ENCODE measurements at regions not wholly inside any gene's neighbourhood (a gene's known extent, or its start where the extent isn't known, plus 50 kb on each side); places are given as distances from the start of the nearest gene placed in this dataset.

DNA sequence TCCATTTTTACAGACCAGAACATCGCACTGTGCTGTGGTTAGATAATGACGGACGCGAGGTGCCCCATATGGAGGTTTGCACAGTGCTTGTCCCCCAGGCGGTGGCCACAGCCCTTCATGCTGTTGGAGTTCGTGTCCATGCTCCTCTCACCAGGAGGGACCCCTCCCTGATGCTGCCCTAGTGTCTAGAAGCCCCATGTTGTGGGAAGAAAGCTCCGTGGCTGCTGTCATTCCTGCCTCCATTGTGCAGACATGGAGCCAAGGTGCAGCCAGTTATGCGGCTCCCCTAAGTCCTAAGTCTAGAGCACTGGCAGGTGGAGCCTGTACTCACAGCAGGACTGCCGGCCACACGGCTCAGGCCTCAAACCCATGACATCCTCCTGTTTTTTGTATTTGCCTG is 464.9 kb downstream of the EIPR1 start:
- Histone ChIP-seq H2AK5ac (ENCODE audit: low read length, severe bottlenecking) (no peak overlapping the region), H4K91ac (ENCODE audit: low read length) (no peak overlapping the region), H3K9ac (ENCODE audit: low read length) (no peak overlapping the region), H2BK15ac (ENCODE audit: low read depth, poor library complexity, severe bottlenecking) (no peak overlapping the region), H3K36me3 (ENCODE audit: control insufficient read depth in 1 of 2, insufficient read depth in 2 of 2, low read depth in 1 of 2, low read length in 2 of 2) (no peaks in the 10 kb centered on the region), H3K23ac (ENCODE audit: low read length in 2 of 2) (no peak overlapping the region), H2BK12ac (ENCODE audit: low read length in 2 of 2) (no peak overlapping the region), H2BK120ac (ENCODE audit: low read depth, low read length) (no peak overlapping the region), H3K79me1 (replicated peaks; ENCODE audit: low read length, poor library complexity, severe bottlenecking) (no peaks in the 10 kb centered on the region), H3K27me3 (ENCODE audit: control insufficient read depth in 1 of 2, insufficient read depth in 1 of 2, low read length in 2 of 2) (no peaks in the 10 kb centered on the region), H3K9me3 (ENCODE audit: control insufficient read depth, low read length) (peaks cover 18% of the 10 kb centered on the region), H3K27ac (ENCODE audit: low read length, poor library complexity, severe bottlenecking) (no peak overlapping the region), H3K14ac (ENCODE audit: low read length in 2 of 2) (no peak overlapping the region), H3K4me2 (ENCODE audit: low read length, poor library complexity, severe bottlenecking) (no peak overlapping the region), H4K8ac (ENCODE audit: low read length) (no peak overlapping the region), H3K4me1 (ENCODE audit: control insufficient read depth, insufficient read depth, low read depth, low read length) (no peaks in the 10 kb centered on the region), H2AFZ (ENCODE audit: low read depth, low read length) (no peak overlapping the region), H3K18ac (ENCODE audit: low read depth in 1 of 2, low read length in 2 of 2) (no peak overlapping the region), H3K4ac (ENCODE audit: low read depth in 1 of 2, low read length in 2 of 2) (no peak overlapping the region), H2BK5ac (ENCODE audit: low read depth, low read length, poor library complexity, severe bottlenecking) (no peak overlapping the region), H3K4me3 (ENCODE audit: insufficient read depth in 1 of 2, low read depth in 1 of 2, low read length in 2 of 2) (no peak overlapping the region)
- DNase-seq, result no peak
- 74% methylated on average over 10 of the region's 10 CpGs for WGBS

DNA sequence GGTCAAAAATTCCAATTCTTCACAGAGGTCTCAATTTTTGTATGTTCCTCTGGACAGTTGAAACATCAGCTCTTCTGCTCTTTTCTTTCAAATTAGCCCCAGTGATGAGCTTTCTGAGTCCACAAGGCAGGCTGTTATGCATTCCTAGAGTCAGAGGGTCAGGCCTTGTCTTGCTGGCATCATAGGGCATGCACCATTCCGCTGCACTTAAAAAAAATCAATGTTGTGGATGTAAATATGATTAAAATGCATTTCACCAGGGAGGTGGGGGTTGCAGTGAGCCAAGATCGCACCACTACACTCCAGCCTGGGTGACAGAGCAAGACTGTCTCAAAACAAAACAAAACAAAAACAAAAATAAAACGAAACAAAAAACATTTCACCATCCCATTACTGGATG is 465.3 kb downstream of the EIPR1 start:
- H2AFZ ChIP-seq (ENCODE audit: low read depth, low read length), result no peak overlapping the region
- 69% methylated on average over 2 of the region's 3 CpGs for WGBS

DNA sequence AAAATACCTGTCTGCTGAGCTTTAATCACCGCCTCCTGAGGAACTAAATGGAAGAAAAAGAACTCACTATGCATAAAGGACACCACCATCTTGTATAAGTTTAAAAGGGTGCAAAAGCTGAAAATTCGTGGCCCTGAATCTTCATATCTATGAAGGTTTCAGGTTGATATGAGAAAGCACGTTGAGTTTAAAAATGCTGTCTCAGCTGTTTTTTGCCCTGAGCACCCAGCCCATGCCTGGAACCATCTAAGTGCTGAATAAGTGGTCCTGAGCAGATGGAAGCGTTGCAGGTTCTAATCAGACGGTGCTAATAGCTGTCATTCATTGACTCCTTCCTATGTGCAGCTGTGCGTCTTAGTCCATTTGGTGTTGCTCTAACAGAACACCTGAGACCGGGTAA is 467.4 kb downstream of the EIPR1 start:
- H3K9ac ChIP-seq (ENCODE audit: low read length), result no peak overlapping the region
- no peak overlapping the region for H3K4ac ChIP-seq (ENCODE audit: low read depth in 1 of 2, low read length in 2 of 2)
- H3K9me3 ChIP-seq (ENCODE audit: control insufficient read depth, low read length), result peaks cover 4% of the 10 kb centered on the region
- DNase-seq, result no peak
- H4K91ac ChIP-seq (ENCODE audit: low read length), result no peak overlapping the region
- no peak overlapping the region for H3K14ac ChIP-seq (ENCODE audit: low read length in 2 of 2)
- H2BK12ac ChIP-seq (ENCODE audit: low read length in 2 of 2), result no peak overlapping the region
- H3K23ac ChIP-seq (ENCODE audit: low read length in 2 of 2), result no peak overlapping the region
- 84% methylated on average over 6 of the region's 7 CpGs for WGBS
- no peak overlapping the region for H2AFZ ChIP-seq (ENCODE audit: low read depth, low read length)
- no peak overlapping the region for H2BK5ac ChIP-seq (ENCODE audit: low read depth, low read length, poor library complexity, severe bottlenecking)
- H3K79me1 ChIP-seq (replicated peaks; ENCODE audit: low read length, poor library complexity, severe bottlenecking), result no peaks in the 10 kb centered on the region
- H3K27me3 ChIP-seq (ENCODE audit: control insufficient read depth in 1 of 2, insufficient read depth in 1 of 2, low read length in 2 of 2), result no peaks in the 10 kb centered on the region
- H3K18ac ChIP-seq (ENCODE audit: low read depth in 1 of 2, low read length in 2 of 2), result no peak overlapping the region
- H2AK5ac ChIP-seq (ENCODE audit: low read length, severe bottlenecking), result no peak overlapping the region
- H3K27ac ChIP-seq (ENCODE audit: low read length, poor library complexity, severe bottlenecking), result no peak overlapping the region
- no peak overlapping the region for H2BK15ac ChIP-seq (ENCODE audit: low read depth, poor library complexity, severe bottlenecking)
- H3K36me3 ChIP-seq (ENCODE audit: control insufficient read depth in 1 of 2, insufficient read depth in 2 of 2, low read depth in 1 of 2, low read length in 2 of 2), result no peaks in the 10 kb centered on the region
- H4K8ac ChIP-seq (ENCODE audit: low read length), result no peak overlapping the region
- no peak overlapping the region for H3K4me3 ChIP-seq (ENCODE audit: insufficient read depth in 1 of 2, low read depth in 1 of 2, low read length in 2 of 2)
- H3K4me2 ChIP-seq (ENCODE audit: low read length, poor library complexity, severe bottlenecking), result no peak overlapping the region
- no peaks in the 10 kb centered on the region for H3K4me1 ChIP-seq (ENCODE audit: control insufficient read depth, insufficient read depth, low read depth, low read length)
- H2BK120ac ChIP-seq (ENCODE audit: low read depth, low read length), result no peak overlapping the region

More for the DNA sequence above, 465.3 kb downstream of the EIPR1 start:
- H2AK5ac ChIP-seq (ENCODE audit: low read length, severe bottlenecking), result no peak overlapping the region
- no peaks in the 10 kb centered on the region for H3K79me1 ChIP-seq (replicated peaks; ENCODE audit: low read length, poor library complexity, severe bottlenecking)
- no peak overlapping the region for H3K23ac ChIP-seq (ENCODE audit: low read length in 2 of 2)
- H4K8ac ChIP-seq (ENCODE audit: low read length), result no peak overlapping the region
- H3K18ac ChIP-seq (ENCODE audit: low read depth in 1 of 2, low read length in 2 of 2), result no peak overlapping the region
- no peak overlapping the region for H3K4ac ChIP-seq (ENCODE audit: low read depth in 1 of 2, low read length in 2 of 2)
- H3K9me3 ChIP-seq (ENCODE audit: control insufficient read depth, low read length), result peaks cover 18% of the 10 kb centered on the region
- H3K14ac ChIP-seq (ENCODE audit: low read length in 2 of 2), result no peak overlapping the region
- H2BK120ac ChIP-seq (ENCODE audit: low read depth, low read length), result no peak overlapping the region
- no peak overlapping the region for H2BK15ac ChIP-seq (ENCODE audit: low read depth, poor library complexity, severe bottlenecking)
- no peak for DNase-seq
- H2BK12ac ChIP-seq (ENCODE audit: low read length in 2 of 2), result no peak overlapping the region
- H3K4me3 ChIP-seq (ENCODE audit: insufficient read depth in 1 of 2, low read depth in 1 of 2, low read length in 2 of 2), result no peak overlapping the region
- H3K4me2 ChIP-seq (ENCODE audit: low read length, poor library complexity, severe bottlenecking), result no peak overlapping the region
- no peak overlapping the region for H2BK5ac ChIP-seq (ENCODE audit: low read depth, low read length, poor library complexity, severe bottlenecking)
- no peaks in the 10 kb centered on the region for H3K36me3 ChIP-seq (ENCODE audit: control insufficient read depth in 1 of 2, insufficient read depth in 2 of 2, low read depth in 1 of 2, low read length in 2 of 2)
- no peaks in the 10 kb centered on the region for H3K27me3 ChIP-seq (ENCODE audit: control insufficient read depth in 1 of 2, insufficient read depth in 1 of 2, low read length in 2 of 2)
- H3K9ac ChIP-seq (ENCODE audit: low read length), result no peak overlapping the region
- no peak overlapping the region for H3K27ac ChIP-seq (ENCODE audit: low read length, poor library complexity, severe bottlenecking)
- H4K91ac ChIP-seq (ENCODE audit: low read length), result no peak overlapping the region
- H3K4me1 ChIP-seq (ENCODE audit: control insufficient read depth, insufficient read depth, low read depth, low read length), result no peaks in the 10 kb centered on the region

DNA sequence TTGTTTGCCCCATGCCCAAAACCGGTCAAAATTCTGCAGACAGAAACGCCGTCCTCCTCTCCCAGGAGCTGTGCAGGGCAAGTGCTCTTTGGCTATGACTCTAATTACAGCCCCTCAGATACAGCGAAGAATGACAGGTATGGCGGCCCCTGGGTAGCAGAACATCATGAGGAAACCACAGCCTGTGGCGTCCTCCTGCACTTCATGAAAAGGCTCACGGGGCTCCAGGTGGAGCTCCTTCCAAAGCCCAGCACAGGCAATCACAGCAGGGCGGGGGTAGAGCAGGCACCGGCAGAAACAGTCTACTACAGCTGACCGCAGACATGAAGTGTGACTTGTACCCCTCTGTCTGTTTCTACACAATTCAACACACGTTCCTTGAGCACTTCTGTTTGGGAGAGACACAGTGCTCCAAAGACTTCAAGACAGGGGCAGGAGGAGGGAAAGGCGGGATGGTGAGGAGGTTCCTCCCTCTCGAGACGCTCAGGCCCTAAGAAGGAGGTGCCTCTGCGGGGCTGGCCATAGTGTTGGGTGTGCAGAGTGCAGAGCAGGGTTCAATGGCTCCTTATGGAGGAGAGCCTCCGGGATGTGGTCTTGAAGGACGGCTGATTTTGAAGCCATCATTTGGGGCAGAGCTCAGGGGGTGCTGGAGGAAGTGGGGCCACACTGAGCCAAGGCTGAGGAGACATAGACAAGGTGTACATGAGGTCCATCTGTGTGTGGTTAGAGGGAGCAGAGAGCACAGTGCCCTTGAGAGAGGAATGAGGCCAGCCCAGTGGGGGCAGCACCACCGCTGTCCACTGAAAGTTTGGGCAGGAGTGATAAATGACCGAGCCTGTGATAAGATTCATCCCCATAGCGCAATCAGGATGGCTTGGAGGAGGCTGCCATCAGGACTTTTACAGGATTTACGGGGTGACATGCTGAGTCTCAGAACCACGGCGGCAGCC is 468.3 kb downstream of the EIPR1 start:
- Histone ChIP-seq H4K8ac (ENCODE audit: low read length) (no peak overlapping the region), H3K18ac (ENCODE audit: low read depth in 1 of 2, low read length in 2 of 2) (no peak overlapping the region), H2AFZ (ENCODE audit: low read depth, low read length) (no peak overlapping the region), H3K4me2 (ENCODE audit: low read length, poor library complexity, severe bottlenecking) (no peak overlapping the region), H2BK15ac (ENCODE audit: low read depth, poor library complexity, severe bottlenecking) (no peak overlapping the region), H3K4me1 (ENCODE audit: control insufficient read depth, insufficient read depth, low read depth, low read length) (no peaks in the 10 kb centered on the region), H3K79me1 (replicated peaks; ENCODE audit: low read length, poor library complexity, severe bottlenecking) (no peaks in the 10 kb centered on the region), H3K23ac (ENCODE audit: low read length in 2 of 2) (no peak overlapping the region), H3K14ac (ENCODE audit: low read length in 2 of 2) (no peak overlapping the region), H2BK5ac (ENCODE audit: low read depth, low read length, poor library complexity, severe bottlenecking) (no peak overlapping the region), H3K36me3 (ENCODE audit: control insufficient read depth in 1 of 2, insufficient read depth in 2 of 2, low read depth in 1 of 2, low read length in 2 of 2) (no peaks in the 10 kb centered on the region), H3K27ac (ENCODE audit: low read length, poor library complexity, severe bottlenecking) (no peak overlapping the region), H3K9me3 (ENCODE audit: control insufficient read depth, low read length) (peaks cover 2% of the 10 kb centered on the region), H2BK120ac (ENCODE audit: low read depth, low read length) (no peak overlapping the region), H3K27me3 (ENCODE audit: control insufficient read depth in 1 of 2, insufficient read depth in 1 of 2, low read length in 2 of 2) (no peaks in the 10 kb centered on the region), H3K9ac (ENCODE audit: low read length) (no peak overlapping the region), H3K4me3 (ENCODE audit: insufficient read depth in 1 of 2, low read depth in 1 of 2, low read length in 2 of 2) (no peak overlapping the region), H4K91ac (ENCODE audit: low read length) (no peak overlapping the region), H2AK5ac (ENCODE audit: low read length, severe bottlenecking) (no peak overlapping the region), H2BK12ac (ENCODE audit: low read length in 2 of 2) (no peak overlapping the region), H3K4ac (ENCODE audit: low read depth in 1 of 2, low read length in 2 of 2) (no peak overlapping the region)
- DNase-seq, result no peak
- WGBS, result 76% methylated on average over 22 of the region's 23 CpGs

Measured in mesenchymal stem cell (in vitro differentiated cells and primary cell).